ENCODE measurements at regions not wholly inside any gene's neighbourhood (a gene's known extent, or its start where the extent isn't known, plus 50 kb on each side); places are given as distances from the start of the nearest gene placed in this dataset.

- intact Hi-C loops (cut with DNase I; ENCODE audit: low total_unique reads), result no loop called here
- no peaks in the 10 kb centered on the region for H3K27me3 ChIP-seq
- DNase-seq, result no peak
Observed at GRCh38 chr15:62500325-62500724, 335.2 kb upstream of the C2CD4B start.

GRCh38 chr15:62502451-62502850 lies 337.4 kb upstream of the C2CD4B start:
- intact Hi-C loops (cut with DNase I; ENCODE audit: low total_unique reads), result no loop called here
- H3K27me3 ChIP-seq, result no peaks in the 10 kb centered on the region
- no peak overlapping the region for H3K27ac ChIP-seq
- no peaks in the 10 kb centered on the region for H3K36me3 ChIP-seq
- no peaks in the 10 kb centered on the region for H3K9me3 ChIP-seq
- no peak overlapping the region for H3K4me3 ChIP-seq
- no peak for DNase-seq
- peaks cover 23 to 45% (median 40%) of the 10 kb centered on the region in 4 donors for H3K4me1 ChIP-seq
- 94 to 97% (median 95%) methylated on average over 5 of the region's 5 CpGs for WGBS, 5 donors
- no peak for TF ChIP-seq POLR2A (IDR thresholded peaks at IDR 0.05)
- no peak for TF ChIP-seq CTCF (IDR thresholded peaks at IDR 0.05)

More at GRCh38 chr15:62500325-62500724, 335.2 kb upstream of the C2CD4B start:
- Histone ChIP-seq H3K4me1 (peaks cover 15 to 36% (median 27%) of the 10 kb centered on the region in 4 donors), H3K4me3 (no peak overlapping the region), H3K27ac (no peak overlapping the region), H3K9me3 (no peaks in the 10 kb centered on the region), H3K36me3 (no peaks in the 10 kb centered on the region)
- 83 to 98% (median 89%) methylated on average over 1 of the region's 1 CpG for WGBS, 5 donors
- TF ChIP-seq CTCF (IDR thresholded peaks at IDR 0.05) (no peak), POLR2A (IDR thresholded peaks at IDR 0.05) (no peak)

GRCh38 chr15:62503451-62503850 lies 338.4 kb upstream of the C2CD4B start:
- H3K27me3 ChIP-seq, result no peaks in the 10 kb centered on the region
- 50 to 66% (median 61%) methylated on average over 1 of the region's 1 CpG for WGBS, 5 donors
- DNase-seq, result peak in 1 of 2 donors; percentile 52
- peak overlapping the region in 3 of 5 donors; percentile 19 to 67 (median 46) for H3K27ac ChIP-seq
- H3K4me1 ChIP-seq, result peaks cover 23 to 45% (median 42%) of the 10 kb centered on the region in 4 donors
- no peaks in the 10 kb centered on the region for H3K36me3 ChIP-seq
- H3K4me3 ChIP-seq, result no peak overlapping the region
- intact Hi-C loops (cut with DNase I; ENCODE audit: low total_unique reads), result no loop called here
- H3K9me3 ChIP-seq, result no peaks in the 10 kb centered on the region
- TF ChIP-seq POLR2A (IDR thresholded peaks at IDR 0.05) (no peak), EP300 (IDR thresholded peaks at IDR 0.05) (no peak), CTCF (IDR thresholded peaks at IDR 0.05) (no peak), POLR2AphosphoS5 (IDR thresholded peaks at IDR 0.05) (no peak)

- H3K9me3 ChIP-seq, result no peaks in the 10 kb centered on the region
- H3K4me1 ChIP-seq, result peaks cover 23 to 50% (median 42%) of the 10 kb centered on the region in 4 donors
- TF ChIP-seq POLR2A (IDR thresholded peaks at IDR 0.05), result no peak
- TF ChIP-seq CTCF (IDR thresholded peaks at IDR 0.05), result no peak
- TF ChIP-seq POLR2AphosphoS5 (IDR thresholded peaks at IDR 0.05), result no peak
- TF ChIP-seq EP300 (IDR thresholded peaks at IDR 0.05), result no peak
- no peak overlapping the region for H3K4me3 ChIP-seq
- intact Hi-C loops (cut with DNase I; ENCODE audit: low total_unique reads), result no loop called here
- DNase-seq, result peak in 1 of 2 donors; percentile 58
- H3K36me3 ChIP-seq, result no peaks in the 10 kb centered on the region
- H3K27ac ChIP-seq, result peak overlapping the region; percentile 54 to 83 (median 73)
- WGBS, 5 donors, result 26 to 47% (median 29%) methylated on average over 6 of the region's 6 CpGs
- no peaks in the 10 kb centered on the region for H3K27me3 ChIP-seq
Observed at GRCh38 chr15:62505762-62506161, 340.7 kb upstream of the C2CD4B start.
